ENCODE measurements at regions not wholly inside any gene's neighbourhood (a gene's known extent, or its start where the extent isn't known, plus 50 kb on each side); places are given as distances from the start of the nearest gene placed in this dataset.

GRCh38 chr2:65664931-65665330 is 232.5 kb upstream of the SPRED2 start:
- Histone ChIP-seq H2BK20ac (ENCODE audit: low read length) (no peak overlapping the region), H2BK15ac (ENCODE audit: low read length) (no peak overlapping the region), H3K27me3 (replicated peaks in 1 of 4; ENCODE audit: control insufficient read depth in 3 of 4, extremely low read depth in 1 of 4, insufficient read depth in 3 of 4, low read length in 3 of 4) (no peaks in the 10 kb centered on the region), H2AK5ac (ENCODE audit: low read depth, low read length) (no peak overlapping the region), H2BK120ac (replicated peaks; ENCODE audit: low read depth, low read length) (no peak overlapping the region), H3K4ac (replicated peaks; ENCODE audit: insufficient read length, low read depth, low read length) (no peak overlapping the region), H3K14ac (ENCODE audit: insufficient read length) (no peak overlapping the region), H4K5ac (ENCODE audit: insufficient read length, low read depth, low read length) (no peak overlapping the region), H3K79me1 (ENCODE audit: low read depth, low read length) (no peaks in the 10 kb centered on the region), H4K8ac (ENCODE audit: extremely low read depth, insufficient read depth, low read length) (no peak overlapping the region), H3K4me2 (ENCODE audit: insufficient read depth in 1 of 2, low read depth in 2 of 2, low read length in 2 of 2) (no peak overlapping the region), H4K20me1 (replicated peaks in 1 of 2; ENCODE audit: control insufficient read depth in 1 of 2, insufficient read depth in 2 of 2, low read length in 2 of 2) (no peaks in the 10 kb centered on the region), H3K23ac (ENCODE audit: insufficient read length) (no peak overlapping the region), H2AFZ (ENCODE audit: low read length) (no peak overlapping the region), H2BK12ac (ENCODE audit: low read depth, low read length) (no peak overlapping the region), H3K9ac (replicated peaks in 1 of 4; ENCODE audit: extremely low read depth in 1 of 4, low read depth in 3 of 4, low read length in 3 of 4) (no peak overlapping the region), H3K18ac (ENCODE audit: extremely low read depth, low read length) (no peak overlapping the region), H2BK5ac (ENCODE audit: low read depth, low read length) (no peak overlapping the region), H3K27ac (ENCODE audit: low read depth, low read length) (no peak overlapping the region), H3K79me2 (ENCODE audit: control insufficient read depth in 1 of 2, insufficient read depth in 2 of 2, low read length in 2 of 2) (no peaks in the 10 kb centered on the region), H3K56ac (replicated peaks; ENCODE audit: insufficient read length, low read depth, low read length) (no peak overlapping the region), H3K4me3 (ENCODE audit: extremely low read depth in 1 of 4, insufficient read depth in 2 of 4, low read depth in 3 of 4, low read length in 4 of 4) (no peak overlapping the region), H3K4me1 (replicated peaks in 1 of 4; ENCODE audit: control insufficient read depth in 3 of 4, insufficient read depth in 4 of 4, low read length in 3 of 4) (no peaks in the 10 kb centered on the region), H3K9me3 (ENCODE audit: insufficient read depth in 2 of 2, low read depth in 1 of 2, low read length in 1 of 2) (peaks cover 11 to 19% of the 10 kb centered on the region in 2 experiments; a peak in 3 of 4 replicates), H3K23me2 (ENCODE audit: low read depth, low read length) (no peaks in the 10 kb centered on the region), H3K36me3 (ENCODE audit: control insufficient read depth in 2 of 4, insufficient read depth in 4 of 4, low read length in 3 of 4) (no peaks in the 10 kb centered on the region), H4K91ac (replicated peaks; ENCODE audit: insufficient read length, low read length) (no peak overlapping the region)
- TF ChIP-seq RFX5 (IDR thresholded peaks at IDR 0.05; ENCODE audit: borderline replicate concordance, low read depth, low read length) (no peak), SP4 (IDR thresholded peaks at IDR 0.05; ENCODE audit: low read length) (no peak), ASH2L (IDR thresholded peaks at IDR 0.05; ENCODE audit: low read length) (no peak), GABPA (IDR thresholded peaks at IDR 0.05; ENCODE audit: borderline replicate concordance, insufficient read depth, low read length) (no peak), USF2 (IDR thresholded peaks at IDR 0.05; ENCODE audit: low read length) (no peak), SP2 (IDR thresholded peaks at IDR 0.05; ENCODE audit: low read length) (no peak), CTCF (IDR thresholded peaks at IDR 0.05; ENCODE audit: control extremely low read depth in 1 of 3, insufficient read depth in 1 of 3, low read depth in 1 of 3, low read length in 3 of 3) (no peak), RBBP5 (IDR thresholded peaks at IDR 0.05; ENCODE audit: borderline replicate concordance, low read depth, low read length) (no peak), TCF12 (IDR thresholded peaks at IDR 0.05; ENCODE audit: low read depth, low read length) (no peak), SAP30 (IDR thresholded peaks at IDR 0.05; ENCODE audit: insufficient read depth, insufficient replicate concordance, low read length) (no peak), ATF3 (IDR thresholded peaks at IDR 0.05; ENCODE audit: insufficient read depth, low read depth, low read length) (no peak)
- FAIRE-seq, result no peak
- ChIA-PET CTCF (ENCODE audit: partially characterized antibody) (interaction anchor here (1.0 to 1.5 kb wide), 2 partner anchors 8 to 46 kb away, joined by 3 read pairs; no protein-coding TSS in a partner anchor), POLR2A (ENCODE audit: partially characterized antibody) (no interaction called here)
- 97% methylated on average over 2 of the region's 2 CpGs; no CpG with 5 or more reads in 1 of the 2 experiments for WGBS, 2 experiments (ENCODE audit: extremely low coverage in 1 of 2, insufficient coverage in 1 of 2, insufficient read length in 1 of 2, insufficient replicate concordance in 2 of 2, low coverage in 1 of 2, low lambda C conversion rate in 2 of 2, missing lambda C conversion rate in 1 of 2)
- DNase-seq (ENCODE audit: low read depth in 1 of 2, low spot score in 2 of 2), result no peak
